DOHH2 (cell line): ENCODE measurements at regions not wholly inside any gene's neighbourhood (a gene's known extent, or its start where the extent isn't known, plus 50 kb on each side); places are given as distances from the start of the nearest gene placed in this dataset.
"Not testable (repeated sequence)": the region's sequence is repeated elsewhere in the genome, so short reads cannot be mapped to it uniquely, and the experiment has no call there.

Experiments
- H3F3A ChIP-seq: fragments of 200-600 bp; sonication (generic), shearing (Covaris generic); 2 replicates; pipeline ENCODE4 v1.6.0; 2016; ENCODE audit warnings: antibody characterized with exemption, mild to moderate bottlenecking; ENCODE audit not compliant: control insufficient read depth, insufficient read depth
- H3K27ac ChIP-seq: fragments of 200-600 bp; sonication (generic); 2 replicates; pipeline ENCODE4 v1.5.1; 2014; ENCODE audit warnings: low read depth, mild to moderate bottlenecking, low read length, moderate library complexity
- H3K27me3 ChIP-seq: fragments of 200-600 bp; sonication (generic); 2 replicates; pipeline ENCODE4 v1.6.1; 2014; ENCODE audit warnings: mild to moderate bottlenecking, low read length, mixed read lengths; ENCODE audit not compliant: control insufficient read depth
- H3K36me3 ChIP-seq: fragments of 200-600 bp; sonication (generic); 2 replicates; pipeline ENCODE4 v1.6.1; 2014; ENCODE audit warnings: mild to moderate bottlenecking, low read length, moderate library complexity, mixed read lengths; ENCODE audit not compliant: control insufficient read depth
- H3K4me1 ChIP-seq: fragments of 200-600 bp; sonication (generic); 2 replicates; pipeline ENCODE4 v1.6.1; 2014; ENCODE audit warnings: mild to moderate bottlenecking, low read length, mixed read lengths; ENCODE audit not compliant: control insufficient read depth
- H3K4me2 ChIP-seq: fragments of 200-600 bp; sonication (generic); 2 replicates; pipeline ENCODE4 v1.6.0; 2014; ENCODE audit warnings: mild to moderate bottlenecking, low read length, moderate library complexity
- H3K4me3 ChIP-seq: fragments of 200-600 bp; sonication (generic); 2 replicates; pipeline ENCODE4 v1.5.1; 2014; ENCODE audit warnings: mild to moderate bottlenecking, low read length, mixed read lengths
- H3K79me2 ChIP-seq: fragments of 200-600 bp; sonication (generic); 2 replicates; pipeline ENCODE4 v1.6.1; 2014; ENCODE audit warnings: mild to moderate bottlenecking, low read length, mixed read lengths; ENCODE audit not compliant: control insufficient read depth
- H3K9me2 ChIP-seq: fragments of 200-600 bp; sonication (generic); replicated peaks from 2 replicates; pipeline ENCODE4 v1.6.1; 2014; ENCODE audit warnings: mild to moderate bottlenecking, low read length, mixed read lengths; ENCODE audit not compliant: control insufficient read depth
- H3K9me3 ChIP-seq: fragments of 200-600 bp; sonication (generic); 2 replicates; pipeline ENCODE4 v1.6.1; 2014; ENCODE audit warnings: antibody characterized with exemption, low read length, mixed read lengths; ENCODE audit not compliant: control insufficient read depth, insufficient read depth
- H4K20me1 ChIP-seq: fragments of 200-600 bp; sonication (generic); 2 replicates; pipeline ENCODE4 v1.6.0; 2014; ENCODE audit warnings: low read depth, mild to moderate bottlenecking, antibody characterized with exemption, low read length, moderate library complexity; ENCODE audit not compliant: control insufficient read depth, insufficient read depth
- EZH2phosphoT487 ChIP-seq: fragments of 200-600 bp; sonication (generic); IDR thresholded peaks from 2 replicates; pipeline ENCODE4 v1.6.1; 2017; ENCODE audit warnings: borderline replicate concordance, mild to moderate bottlenecking, antibody characterized with exemption, low read length, moderate library complexity, mixed read lengths
- TF ChIP-seq, protein P1 (sequence below): fragments of 200-600 bp; sonication (generic); IDR thresholded peaks from one replicate; pipeline ENCODE4 v1.5.1; 2014; ENCODE audit warnings: antibody characterized with exemption, mild to moderate bottlenecking, low read depth, low read length; ENCODE audit not compliant: poor library complexity, severe bottlenecking

DNA sequence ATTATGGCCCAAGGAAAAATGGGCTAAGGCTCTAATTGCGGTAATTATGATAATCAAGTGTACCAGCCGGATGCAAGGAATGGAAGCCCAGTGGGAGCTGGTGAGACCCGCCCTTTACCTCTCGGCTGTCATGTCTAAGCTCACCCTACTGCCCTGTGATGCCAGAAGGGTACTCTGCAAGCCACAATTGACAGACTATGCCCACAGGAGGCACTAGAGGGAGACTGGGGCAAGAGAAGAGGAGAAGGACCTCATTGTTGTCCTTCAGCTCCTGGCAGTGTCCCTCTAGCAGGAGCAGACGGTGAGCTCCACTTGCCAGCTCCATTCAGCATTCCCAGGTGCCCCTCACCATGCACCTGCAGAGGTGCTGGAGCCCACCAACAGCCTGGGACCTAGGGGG, 141.8 kb downstream of the SMIM20 start:
- no peaks in the 10 kb centered on the region for H4K20me1 ChIP-seq
- no peaks in the 10 kb centered on the region for H3K4me1 ChIP-seq
- H3K9me2 ChIP-seq: no peaks in the 10 kb centered on the region
- H3K4me3 ChIP-seq: no peak overlapping the region
- no peaks in the 10 kb centered on the region for H3K36me3 ChIP-seq
- peaks cover 9% of the 10 kb centered on the region; the same call in 1 of the 2 replicates for H3K27me3 ChIP-seq
- TF ChIP-seq, protein P1, sequence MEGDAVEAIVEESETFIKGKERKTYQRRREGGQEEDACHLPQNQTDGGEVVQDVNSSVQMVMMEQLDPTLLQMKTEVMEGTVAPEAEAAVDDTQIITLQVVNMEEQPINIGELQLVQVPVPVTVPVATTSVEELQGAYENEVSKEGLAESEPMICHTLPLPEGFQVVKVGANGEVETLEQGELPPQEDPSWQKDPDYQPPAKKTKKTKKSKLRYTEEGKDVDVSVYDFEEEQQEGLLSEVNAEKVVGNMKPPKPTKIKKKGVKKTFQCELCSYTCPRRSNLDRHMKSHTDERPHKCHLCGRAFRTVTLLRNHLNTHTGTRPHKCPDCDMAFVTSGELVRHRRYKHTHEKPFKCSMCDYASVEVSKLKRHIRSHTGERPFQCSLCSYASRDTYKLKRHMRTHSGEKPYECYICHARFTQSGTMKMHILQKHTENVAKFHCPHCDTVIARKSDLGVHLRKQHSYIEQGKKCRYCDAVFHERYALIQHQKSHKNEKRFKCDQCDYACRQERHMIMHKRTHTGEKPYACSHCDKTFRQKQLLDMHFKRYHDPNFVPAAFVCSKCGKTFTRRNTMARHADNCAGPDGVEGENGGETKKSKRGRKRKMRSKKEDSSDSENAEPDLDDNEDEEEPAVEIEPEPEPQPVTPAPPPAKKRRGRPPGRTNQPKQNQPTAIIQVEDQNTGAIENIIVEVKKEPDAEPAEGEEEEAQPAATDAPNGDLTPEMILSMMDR: no peak
- no peak for TF ChIP-seq EZH2phosphoT487
- H3K79me2 ChIP-seq: no peaks in the 10 kb centered on the region
- no peaks in the 10 kb centered on the region for H3K9me3 ChIP-seq
- H3F3A ChIP-seq: no peaks in the 10 kb centered on the region
- H3K27ac ChIP-seq: no peak overlapping the region
- H3K4me2 ChIP-seq: no peak overlapping the region

DNA sequence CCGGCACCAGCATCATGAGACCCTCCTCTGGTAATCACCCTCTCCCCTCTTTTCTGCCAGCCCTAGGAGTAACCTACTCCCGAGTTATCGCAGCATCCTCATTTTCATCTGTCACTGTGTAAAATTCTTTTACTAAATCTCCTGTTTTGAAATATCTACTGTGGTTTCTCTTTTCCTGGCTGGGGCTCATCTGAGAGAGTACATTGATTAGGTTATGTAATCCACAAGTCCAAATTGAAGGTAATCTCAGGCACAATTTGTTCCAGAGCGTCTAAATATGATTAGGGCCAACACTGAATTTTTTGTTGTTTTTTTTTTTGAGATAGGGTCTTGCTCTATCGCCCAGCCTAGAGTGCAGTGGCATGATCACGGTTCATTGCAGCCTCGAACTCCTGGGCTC, 142.4 kb downstream of the SMIM20 start:
- Histone ChIP-seq H3K4me1 (no peaks in the 10 kb centered on the region), H4K20me1 (no peaks in the 10 kb centered on the region), H3K9me3 (no peaks in the 10 kb centered on the region), H3K27me3 (peaks cover 9% of the 10 kb centered on the region; the same call in 1 of the 2 replicates), H3K27ac (no peak overlapping the region), H3F3A (no peaks in the 10 kb centered on the region), H3K9me2 (no peaks in the 10 kb centered on the region), H3K4me2 (no peak overlapping the region), H3K79me2 (no peaks in the 10 kb centered on the region), H3K4me3 (no peak overlapping the region), H3K36me3 (no peaks in the 10 kb centered on the region)
- no peak for TF ChIP-seq EZH2phosphoT487
- TF ChIP-seq, protein P1: no peak

DNA sequence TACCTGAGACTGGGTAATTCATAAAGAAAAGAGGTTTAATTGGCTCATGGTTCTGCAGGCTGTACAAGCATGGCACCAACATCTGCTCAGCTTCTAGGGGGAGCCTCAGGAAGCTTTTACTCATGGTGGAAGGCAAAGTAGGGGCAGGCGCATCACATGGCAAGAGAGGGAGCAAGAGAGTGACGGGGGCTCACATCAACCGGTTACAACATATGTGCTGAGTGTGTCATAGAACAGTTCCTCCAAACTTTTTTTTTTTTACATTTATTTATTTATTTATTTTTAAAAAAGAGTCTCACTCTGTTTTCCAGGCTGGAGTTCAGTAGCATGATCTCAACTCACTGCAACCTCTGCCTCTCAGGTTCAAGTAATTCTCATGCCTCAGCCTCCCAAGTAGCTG, 143.8 kb downstream of the SMIM20 start:
- H3K79me2 ChIP-seq, H3K9me3 ChIP-seq, H3K4me1 ChIP-seq, H3K27ac ChIP-seq, H3K9me2 ChIP-seq, H3K36me3 ChIP-seq, H4K20me1 ChIP-seq, H3F3A ChIP-seq, H3K4me3 ChIP-seq, H3K4me2 ChIP-seq, H3K27me3 ChIP-seq: not testable (repeated sequence)

DNA sequence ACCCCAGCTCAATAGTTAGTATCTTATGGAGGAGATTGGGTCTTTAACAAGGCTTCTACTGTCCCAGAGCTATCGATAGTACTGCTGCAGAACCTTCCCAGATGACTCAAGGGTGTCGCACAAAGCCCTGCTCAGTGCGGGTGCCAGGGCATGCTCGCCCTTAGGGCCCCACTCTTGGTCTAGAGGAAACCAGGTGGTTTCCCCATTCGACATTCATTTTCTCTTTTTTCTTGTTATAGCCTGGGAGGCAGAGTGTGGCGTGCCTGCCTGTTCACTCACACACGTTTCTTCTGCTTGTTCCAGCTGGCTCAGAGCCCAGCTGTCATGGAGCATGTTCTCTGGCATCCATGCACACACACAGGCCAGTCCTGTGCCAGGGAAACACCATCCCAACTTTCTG, 144.5 kb downstream of the SMIM20 start:
- Histone ChIP-seq H3K4me3 (no peak overlapping the region), H3K4me1 (no peaks in the 10 kb centered on the region), H3K27me3 (peaks cover 9% of the 10 kb centered on the region; the same call in 1 of the 2 replicates)

More for the DNA sequence above, 144.5 kb downstream of the SMIM20 start:
- Histone ChIP-seq H3K4me2 (no peak overlapping the region), H3K79me2 (no peaks in the 10 kb centered on the region), H4K20me1 (no peaks in the 10 kb centered on the region), H3K9me3 (no peaks in the 10 kb centered on the region), H3F3A (no peaks in the 10 kb centered on the region), H3K36me3 (no peaks in the 10 kb centered on the region), H3K27ac (no peak overlapping the region), H3K9me2 (no peaks in the 10 kb centered on the region)
- TF ChIP-seq, protein P1: no peak
- no peak for TF ChIP-seq EZH2phosphoT487
